Thyroid gland (tissue), 4 donors: ENCODE measurements at regions not wholly inside any gene's neighbourhood (a gene's known extent, or its start where the extent isn't known, plus 50 kb on each side); places are given as distances from the start of the nearest gene placed in this dataset.

Experiments
- CTCF ChIP-seq, 6 experiments: fragments of 200-600 bp in 3 of 6; fragments of 450-650 bp in 3 of 6; sonication (generic) in 3 of 6; IDR thresholded peaks; one replicate each; pipeline ENCODE4 v1.5.1; 2016 to 2019; ENCODE audit warnings: antibody characterized with exemption in 6 of 6, mild to moderate bottlenecking in 2 of 6, inconsistent platforms in 1 of 6, moderate library complexity in 1 of 6
- POLR2A ChIP-seq, 2 donors: fragments of 450-650 bp; IDR thresholded peaks; one replicate each; pipeline ENCODE4 v1.6.1; 2017; ENCODE audit warnings: antibody characterized with exemption in 2 of 2, mild to moderate bottlenecking in 2 of 2, moderate library complexity in 1 of 2

- no peak for TF ChIP-seq POLR2A (IDR thresholded peaks at IDR 0.05)
- TF ChIP-seq CTCF (IDR thresholded peaks at IDR 0.05), result no peak
Observed at GRCh38 chr6:51335543-51335942, 516.9 kb downstream of the TFAP2B start.
